Transverse colon (tissue), 4 donors: ENCODE measurements at regions not wholly inside any gene's neighbourhood (a gene's known extent, or its start where the extent isn't known, plus 50 kb on each side); places are given as distances from the start of the nearest gene placed in this dataset.

Experiments used
- DNase-seq: peaks from one replicate; pipeline ENCODE4 v3.0.0-alpha.2; 2019
- H3K27ac ChIP-seq, 4 donors: fragments of 200-600 bp; sonication (generic); 2 replicates each; pipeline ENCODE4 v1.5.1; 2016 to 2018; ENCODE audit warnings: inconsistent platforms in 4 of 4
- H3K27me3 ChIP-seq: fragments of 200-600 bp; sonication (generic); 2 replicates; pipeline ENCODE4 v1.5.1; 2017; ENCODE audit warnings: inconsistent platforms
- H3K36me3 ChIP-seq, 4 donors: fragments of 200-600 bp; sonication (generic); 2 replicates each; pipeline ENCODE4 v1.5.1; 2017 to 2019; ENCODE audit warnings: inconsistent platforms in 4 of 4
- H3K4me1 ChIP-seq, 4 donors: fragments of 200-600 bp; sonication (generic); 2 replicates each; pipeline ENCODE4 v1.5.1; 2017 to 2020; ENCODE audit warnings: inconsistent platforms in 4 of 4
- H3K4me3 ChIP-seq, 4 donors: fragments of 200-600 bp; sonication (generic); 1 replicate in 1 of 4; 2 replicates in 3 of 4; pipeline versions ENCODE4 v1.5.1 to v1.6.1; 2017 to 2019; ENCODE audit warnings: inconsistent platforms in 4 of 4
- H3K9me3 ChIP-seq, 2 donors: fragments of 200-600 bp; sonication (generic); 2 replicates each; pipeline ENCODE4 v1.5.1; 2017 to 2019; ENCODE audit warnings: inconsistent platforms in 2 of 2
- CTCF ChIP-seq, 5 experiments: fragments of 200-600 bp in 3 of 5; fragments of 450-650 bp in 2 of 5; sonication (generic) in 3 of 5; IDR thresholded peaks; 1 replicate in 2 of 5; 2 replicates in 3 of 5; pipeline ENCODE4 v1.5.1; 2016 to 2017; ENCODE audit warnings: antibody characterized with exemption in 5 of 5, inconsistent platforms in 3 of 5, mild to moderate bottlenecking in 2 of 5, moderate library complexity in 1 of 5
- EP300 ChIP-seq: sonication (generic); formaldehyde crosslinking; IDR thresholded peaks from one replicate; pipeline ENCODE4 v1.6.1; 2017; ENCODE audit warnings: antibody characterized with exemption, low read depth
- POLR2A ChIP-seq: fragments of 450-650 bp; IDR thresholded peaks from one replicate; pipeline ENCODE4 v1.6.1; 2016; ENCODE audit warnings: antibody characterized with exemption, mild to moderate bottlenecking, moderate library complexity
- POLR2AphosphoS5 ChIP-seq, 3 donors: sonication (generic); formaldehyde crosslinking; IDR thresholded peaks; one replicate each; pipeline ENCODE4 v1.6.1; 2016; ENCODE audit warnings: antibody characterized with exemption in 3 of 3
- WGBS, 2 donors: methylation state at CpG; one replicate each; pipeline ENCODE4 v1.1.5; 2018; ENCODE audit warnings: low coverage in 1 of 2; 5-methylcytosine and 5-hydroxymethylcytosine counted together
- in situ Hi-C, 4 donors: fragments of 200-750 bp; cut with MboI; loops; one replicate each; pipeline versions ENCODE4 v1.15.0 to v1.15.1; 2017; ENCODE audit warnings: low sequenced_read_pairs in 3 of 4, low pct_ligation_motif_present in 1 of 4, low pct_unique_long_range_greater_than_20kb in 1 of 4
- intact Hi-C: fragments of 100-400 bp; cut with DNase I; formaldehyde crosslinking; loops from one replicate; pipeline ENCODE4 v1.15.1; 2023; ENCODE audit warnings: low total_unique reads

GRCh38 chr5:52378237-52378636 is 409.5 kb upstream of the ITGA1 start:
- H3K27me3 ChIP-seq: no peaks in the 10 kb centered on the region
- H3K4me1 ChIP-seq: no peaks in the 10 kb centered on the region
- TF ChIP-seq CTCF (IDR thresholded peaks at IDR 0.05): no peak
- TF ChIP-seq POLR2A: no peak
- no peak for TF ChIP-seq POLR2AphosphoS5 (IDR thresholded peaks at IDR 0.05)
- no peak for TF ChIP-seq EP300
- intact Hi-C loops (no loop called here), in situ Hi-C loops (no loop called here)
- H3K36me3 ChIP-seq: no peaks in the 10 kb centered on the region
- H3K27ac ChIP-seq: no peak overlapping the region
- no peak for DNase-seq
- no peaks in the 10 kb centered on the region for H3K9me3 ChIP-seq
- H3K4me3 ChIP-seq: no peak overlapping the region

GRCh38 chr5:52388349-52388748 is 399.4 kb upstream of the ITGA1 start:
- H3K36me3 ChIP-seq: no peaks in the 10 kb centered on the region
- 87 to 93% methylated on average over 2 to 3 of the region's 3 CpGs for WGBS, 2 donors
- no peaks in the 10 kb centered on the region for H3K9me3 ChIP-seq
- DNase-seq: no peak
- intact Hi-C loops (no loop called here), in situ Hi-C loops (no loop called here)
- no peak overlapping the region for H3K4me3 ChIP-seq
- H3K4me1 ChIP-seq: no peaks in the 10 kb centered on the region
- TF ChIP-seq POLR2AphosphoS5 (IDR thresholded peaks at IDR 0.05) (no peak), EP300 (no peak), CTCF (IDR thresholded peaks at IDR 0.05) (no peak), POLR2A (no peak)
- no peak overlapping the region for H3K27ac ChIP-seq
- no peaks in the 10 kb centered on the region for H3K27me3 ChIP-seq

GRCh38 chr5:52392321-52392720 is 395.4 kb upstream of the ITGA1 start:
- TF ChIP-seq POLR2AphosphoS5 (IDR thresholded peaks at IDR 0.05): no peak
- no peak for TF ChIP-seq EP300
- 71 to 86% methylated on average over 3 of the region's 3 CpGs for WGBS, 2 donors
- no peaks in the 10 kb centered on the region for H3K36me3 ChIP-seq
- H3K4me1 ChIP-seq: no peaks in the 10 kb centered on the region
- no peak overlapping the region for H3K4me3 ChIP-seq
- no peak for DNase-seq
- intact Hi-C loops (no loop called here), in situ Hi-C loops (no loop called here)
- H3K9me3 ChIP-seq: no peaks in the 10 kb centered on the region
- no peaks in the 10 kb centered on the region for H3K27me3 ChIP-seq
- no peak overlapping the region for H3K27ac ChIP-seq

- DNase-seq: no peak
- 85 to 89% methylated on average over 5 to 8 of the region's 8 CpGs for WGBS, 2 donors
- intact Hi-C loops (no loop called here), in situ Hi-C loops (no loop called here)
- no peaks in the 10 kb centered on the region for H3K4me1 ChIP-seq
- H3K27me3 ChIP-seq: no peaks in the 10 kb centered on the region
- H3K4me3 ChIP-seq: no peak overlapping the region
- TF ChIP-seq CTCF (IDR thresholded peaks at IDR 0.05) (no peak), POLR2AphosphoS5 (IDR thresholded peaks at IDR 0.05) (no peak), POLR2A (no peak), EP300 (no peak)
- no peak overlapping the region for H3K27ac ChIP-seq
- no peaks in the 10 kb centered on the region for H3K9me3 ChIP-seq
- H3K36me3 ChIP-seq: no peaks in the 10 kb centered on the region
Measured at GRCh38 chr5:52409835-52410234, 377.9 kb upstream of the ITGA1 start.

- H3K27ac ChIP-seq: no peak overlapping the region
- no peaks in the 10 kb centered on the region for H3K27me3 ChIP-seq
- TF ChIP-seq CTCF (IDR thresholded peaks at IDR 0.05) (no peak), EP300 (no peak)
- H3K4me1 ChIP-seq: no peaks in the 10 kb centered on the region
- no peaks in the 10 kb centered on the region for H3K9me3 ChIP-seq
- whole genome bisulfite sequencing, 2 donors: 89% methylated on average over 1 of the region's 1 CpG; no CpG with 5 or more reads in 1 of the 2 donors
- intact Hi-C loops (no loop called here), in situ Hi-C loops (no loop called here)
- H3K4me3 ChIP-seq: no peak overlapping the region
- H3K36me3 ChIP-seq: no peaks in the 10 kb centered on the region
- no peak for DNase-seq
Measured at GRCh38 chr5:52419357-52419756, 368.4 kb upstream of the ITGA1 start.
